WERI-Rb-1 (cell line): ENCODE measurements at regions not wholly inside any gene's neighbourhood (a gene's known extent, or its start where the extent isn't known, plus 50 kb on each side); places are given as distances from the start of the nearest gene placed in this dataset.

Experiments used
- DNase-seq: peaks from one replicate; pipeline ENCODE4 v3.0.0-alpha.2; 2020
- H3K27ac ChIP-seq: fragments of 250-450 bp; sonication (Bioruptor Pico); 2 replicates; pipeline ENCODE4 v1.5.1; 2020; ENCODE audit warnings: mild to moderate bottlenecking, moderate library complexity
- H3K27me3 ChIP-seq: fragments of 250-450 bp; sonication (Bioruptor Pico); 2 replicates; pipeline ENCODE4 v1.5.1; 2021; ENCODE audit warnings: mild to moderate bottlenecking, low read depth, moderate library complexity; ENCODE audit not compliant: insufficient read depth, severe bottlenecking
- H3K36me3 ChIP-seq: fragments of 250-450 bp; sonication (Bioruptor Pico); 2 replicates; pipeline ENCODE4 v1.5.1; 2020; ENCODE audit warnings: mild to moderate bottlenecking, moderate library complexity
- H3K4me3 ChIP-seq: 2 replicates; pipeline ENCODE4 v1.5.1; 2011; ENCODE audit warnings: low read depth, mild to moderate bottlenecking, control low read depth, low read length
- H3K9me3 ChIP-seq: fragments of 250-450 bp; sonication (Bioruptor Pico); 2 replicates; pipeline ENCODE4 v1.5.1; 2021; ENCODE audit warnings: mild to moderate bottlenecking, moderate library complexity; ENCODE audit not compliant: severe bottlenecking
- CTCF ChIP-seq: IDR thresholded peaks from 2 replicates; pipeline ENCODE4 v1.5.1; 2011; ENCODE audit warnings: low read depth, mild to moderate bottlenecking, control low read depth, inconsistent platforms, low read length

GRCh38 chr2:221200184-221200839 lies 371.8 kb downstream of the EPHA4 start:
- Histone ChIP-seq H3K9me3 (no peaks in the 10 kb centered on the region), H3K4me3 (no peak overlapping the region), H3K27ac (no peak overlapping the region), H3K36me3 (no peaks in the 10 kb centered on the region), H3K27me3 (no peaks in the 10 kb centered on the region)
- DNase-seq, result no peak
- TF ChIP-seq CTCF, result no peak

DNA sequence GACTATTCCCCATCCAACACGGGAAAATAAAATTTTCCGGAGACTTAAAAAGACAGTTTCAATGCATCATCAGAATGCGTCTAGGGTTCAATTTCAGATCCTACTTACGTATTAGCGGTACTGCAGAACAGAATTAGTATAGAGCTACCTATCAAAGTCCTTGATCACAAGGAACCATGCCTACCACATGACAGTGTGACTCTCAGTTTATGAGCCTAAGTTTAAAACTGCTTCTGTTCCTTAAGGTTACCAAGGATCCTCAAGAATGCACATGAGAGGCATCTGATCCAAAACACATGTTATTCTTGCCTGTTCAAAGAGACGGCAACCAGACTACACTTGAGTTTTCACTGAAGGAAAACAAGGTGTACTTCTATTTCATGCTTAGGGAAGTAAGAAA lies 369.7 kb downstream of the EPHA4 start:
- no peaks in the 10 kb centered on the region for H3K36me3 ChIP-seq
- DNase-seq, result no peak
- H3K4me3 ChIP-seq, result no peak overlapping the region
- H3K27ac ChIP-seq, result no peak overlapping the region
- H3K9me3 ChIP-seq, result no peaks in the 10 kb centered on the region
- TF ChIP-seq CTCF, result no peak
- H3K27me3 ChIP-seq, result no peaks in the 10 kb centered on the region

GRCh38 chr2:221203125-221203524 lies 369.0 kb downstream of the EPHA4 start:
- H3K36me3 ChIP-seq, result no peaks in the 10 kb centered on the region
- H3K27ac ChIP-seq, result no peak overlapping the region
- no peak for TF ChIP-seq CTCF
- H3K27me3 ChIP-seq, result no peaks in the 10 kb centered on the region
- no peaks in the 10 kb centered on the region for H3K9me3 ChIP-seq
- no peak overlapping the region for H3K4me3 ChIP-seq
- no peak for DNase-seq

- Histone ChIP-seq H3K27ac (no peak overlapping the region), H3K9me3 (no peaks in the 10 kb centered on the region), H3K36me3 (no peaks in the 10 kb centered on the region), H3K4me3 (no peak overlapping the region), H3K27me3 (no peaks in the 10 kb centered on the region)
- TF ChIP-seq CTCF, result no peak
- no peak for DNase-seq
These were observed 368.2 kb downstream of the EPHA4 start for GRCh38 chr2:221203856-221204255.

DNA sequence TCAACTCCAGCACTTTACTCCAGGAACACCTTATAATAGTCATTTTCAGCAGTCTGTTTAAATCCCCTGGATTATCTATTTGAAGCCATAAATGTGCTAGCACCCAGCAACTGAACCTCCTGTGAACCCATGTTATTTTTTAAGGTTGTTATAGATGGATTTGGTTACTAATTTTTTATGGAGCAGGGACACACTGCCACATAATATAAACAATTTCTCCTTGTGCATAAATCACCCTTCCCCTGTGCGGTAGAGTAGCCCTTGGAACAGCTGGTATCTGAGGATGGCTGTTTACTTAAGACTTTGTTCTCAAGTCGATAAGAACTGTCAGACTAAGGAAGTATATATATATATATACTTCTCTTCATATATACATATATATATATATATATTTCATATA lies 367.4 kb downstream of the EPHA4 start:
- TF ChIP-seq CTCF, result no peak
- Histone ChIP-seq H3K9me3 (no peaks in the 10 kb centered on the region), H3K36me3 (no peaks in the 10 kb centered on the region), H3K27ac (peak overlapping the region; percentile 31), H3K27me3 (no peaks in the 10 kb centered on the region), H3K4me3 (no peak overlapping the region)
- DNase-seq, result peak; percentile 13

DNA sequence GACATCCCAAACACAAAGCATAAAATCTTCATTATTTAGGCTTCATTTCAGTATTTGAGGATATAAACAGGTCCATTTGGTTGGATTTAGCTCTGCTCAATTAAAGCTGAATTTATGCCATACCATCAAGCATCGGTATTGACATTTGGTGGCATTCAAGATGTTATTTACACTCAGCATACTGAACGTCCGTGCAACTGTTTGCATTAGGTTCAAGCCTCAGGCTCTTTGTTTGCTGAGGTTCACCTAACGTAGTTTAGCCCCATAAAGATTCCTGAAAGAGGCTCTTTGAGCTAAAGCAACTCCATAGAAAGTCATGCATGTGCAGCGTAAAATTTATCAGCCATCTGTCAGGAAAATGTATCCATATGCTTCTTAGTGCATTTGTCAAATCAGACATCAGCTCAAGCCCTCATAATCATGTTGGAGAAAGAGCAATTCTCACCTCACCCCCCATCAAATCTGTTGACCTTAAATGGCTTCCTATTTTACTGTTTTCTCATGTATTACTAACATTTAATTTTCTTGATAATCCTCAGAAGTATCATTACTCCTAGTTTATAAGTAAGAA lies 366.9 kb downstream of the EPHA4 start:
- no peak for TF ChIP-seq CTCF
- Histone ChIP-seq H3K9me3 (no peaks in the 10 kb centered on the region), H3K27me3 (no peaks in the 10 kb centered on the region), H3K27ac (peak overlapping the region; percentile 31), H3K4me3 (no peak overlapping the region), H3K36me3 (no peaks in the 10 kb centered on the region)
- no peak for DNase-seq
